Pulmonary artery endothelial cell (primary cell): ENCODE measurements at regions not wholly inside any gene's neighbourhood (a gene's known extent, or its start where the extent isn't known, plus 50 kb on each side); places are given as distances from the start of the nearest gene placed in this dataset.
A peak's percentile ranks its signal among the peaks of the same experiment; 100 is the strongest.

Source experiments
- DNase-seq: peaks from one replicate; pipeline ENCODE4 v3.0.0-alpha.2; 2011; ENCODE audit warnings: low read depth, low spot score

DNA sequence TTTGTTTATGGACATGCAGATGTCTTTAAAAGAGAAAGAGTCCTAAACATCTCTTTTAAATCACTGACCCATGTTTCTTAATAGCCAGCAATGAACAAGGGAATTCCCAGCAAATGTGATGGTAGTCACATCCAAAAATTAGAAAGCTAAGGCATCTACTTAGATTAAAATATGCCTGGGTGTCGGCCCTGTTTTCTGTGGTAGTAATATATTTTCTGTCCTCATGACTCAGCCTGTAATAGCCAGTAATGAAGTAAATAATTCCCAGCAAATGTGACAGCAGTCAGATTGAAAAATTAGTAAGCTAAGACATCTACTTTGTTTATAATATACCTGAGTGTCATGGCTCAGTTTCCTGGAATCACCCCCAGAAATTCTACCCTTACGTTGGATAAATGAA is 60.6 kb upstream of the MYRIP start:
- DNase-seq, result no peak

DNA sequence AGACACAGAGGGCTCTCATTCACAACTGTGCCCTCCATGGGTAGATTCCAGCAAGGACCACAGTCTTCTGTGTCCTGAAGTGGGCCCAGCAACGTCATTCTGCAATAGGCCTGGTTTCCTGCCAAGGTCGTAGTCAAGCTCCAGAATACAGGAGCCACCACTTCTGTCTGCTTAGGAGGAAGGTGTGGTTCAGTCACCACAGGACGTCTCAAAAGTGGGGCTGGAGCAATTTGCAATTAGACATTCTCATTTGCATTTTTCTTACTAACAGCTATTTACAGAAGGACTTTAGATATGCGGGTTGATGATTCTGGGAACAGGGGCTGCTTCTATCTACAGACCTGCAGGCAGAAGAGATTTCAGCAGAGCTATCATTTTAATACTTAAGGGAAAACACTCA is 58.7 kb upstream of the MYRIP start:
- DNase-seq, result no peak

DNA sequence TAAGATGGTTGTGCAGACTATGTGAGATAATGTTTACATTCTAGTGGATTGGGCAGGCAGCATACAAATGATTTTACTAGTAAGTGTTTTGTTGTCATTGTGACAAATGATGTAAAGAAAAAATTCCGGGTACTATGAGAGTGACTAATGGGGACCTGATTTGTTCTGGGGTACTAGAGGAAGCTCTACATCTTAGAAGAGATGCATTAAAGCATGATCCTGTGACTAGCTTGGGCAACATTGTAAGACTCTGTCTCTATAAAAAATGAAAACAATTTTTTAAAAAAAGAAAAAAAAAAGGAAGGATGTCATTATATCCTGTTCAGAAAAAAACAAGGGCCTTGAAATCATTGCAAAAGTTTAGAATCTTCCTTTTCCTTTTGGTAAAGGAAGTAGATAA is 58.1 kb upstream of the MYRIP start:
- DNase-seq, result no peak

DNA sequence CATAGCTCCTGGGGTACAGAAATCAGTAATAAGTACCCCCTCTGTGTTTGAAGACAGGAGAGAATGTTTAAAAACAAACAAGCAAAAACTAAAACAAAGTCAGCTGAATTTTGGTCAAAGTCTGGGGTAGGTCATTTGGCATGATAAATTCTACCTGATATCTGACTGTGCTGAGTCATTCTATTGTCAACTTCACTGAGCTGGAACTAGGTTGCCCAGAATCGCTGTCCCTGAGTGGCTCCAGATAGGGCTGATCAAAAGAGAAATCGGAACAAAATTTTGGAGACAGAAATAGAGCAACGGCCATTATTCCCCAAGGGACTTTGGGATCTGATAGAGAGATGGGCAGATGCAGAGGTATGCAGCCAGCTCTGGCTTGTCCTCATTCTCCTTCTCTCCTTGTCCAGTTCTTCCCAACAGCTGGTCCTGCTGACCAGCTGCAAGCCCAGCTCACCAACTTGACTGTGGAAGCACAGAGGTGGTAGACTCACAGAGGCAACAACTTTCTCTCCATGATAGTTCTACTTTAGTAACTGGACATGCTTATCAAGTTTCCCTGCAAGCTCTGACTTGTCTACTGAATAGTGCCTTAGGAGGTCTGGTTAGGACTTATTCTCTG is 57.3 kb upstream of the MYRIP start:
- DNase-seq, result no peak

DNA sequence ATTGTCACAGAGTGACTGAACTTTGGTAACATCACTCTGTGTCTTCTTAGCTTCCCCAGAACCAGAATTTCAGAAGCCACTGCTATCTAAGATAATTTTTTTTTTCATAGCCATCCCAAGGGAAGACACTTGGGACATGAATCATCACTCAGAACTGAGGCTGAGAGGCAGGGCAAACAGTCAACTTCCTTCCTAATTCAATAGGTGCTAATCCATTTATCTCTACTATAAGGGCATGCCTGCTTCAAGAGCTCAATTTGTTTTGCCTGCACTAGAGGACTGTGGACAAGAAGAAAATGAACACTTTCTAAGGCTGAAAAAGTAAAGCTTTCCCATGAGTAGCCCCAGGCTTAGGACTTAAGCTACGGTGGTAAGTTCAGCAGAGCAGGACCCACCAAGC is 56.7 kb upstream of the MYRIP start:
- no peak for DNase-seq

DNA sequence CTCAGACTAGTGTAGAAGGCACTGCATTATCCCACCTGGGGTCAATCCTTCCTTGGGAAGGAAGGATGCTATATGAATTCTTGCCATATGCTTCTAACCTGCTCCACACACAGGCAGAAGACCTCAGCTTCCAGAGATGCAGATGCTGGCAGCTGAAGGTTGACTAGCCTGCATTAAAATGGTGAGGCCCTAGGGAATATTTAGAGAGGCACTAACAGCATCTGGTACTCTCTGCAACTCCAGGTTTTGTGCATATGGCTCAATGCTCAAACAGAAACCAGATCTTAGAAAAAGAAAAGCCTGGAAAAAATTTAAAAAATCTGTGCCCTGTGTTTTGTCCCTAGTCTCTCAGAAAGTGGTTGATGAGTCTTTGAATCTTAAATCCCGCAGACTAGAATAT is 56.0 kb upstream of the MYRIP start:
- no peak for DNase-seq

DNA sequence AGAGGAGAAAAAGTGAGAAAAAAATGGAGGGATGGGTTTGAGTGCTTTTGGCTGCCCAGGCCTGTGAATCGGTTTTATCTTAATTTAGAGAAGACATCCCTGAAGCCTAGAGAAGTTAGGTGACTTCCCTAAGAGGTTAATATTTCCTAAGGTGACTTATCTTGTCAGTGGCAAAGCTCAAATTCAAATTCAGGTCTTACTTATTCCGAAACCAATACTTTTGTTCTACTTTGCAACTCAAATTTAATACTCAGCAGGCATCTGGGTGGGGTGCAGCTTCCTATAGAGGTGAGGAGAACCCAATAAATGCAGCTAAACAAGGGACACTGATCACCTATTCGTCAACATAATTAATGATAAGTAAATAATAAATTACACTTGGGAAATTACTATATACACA is 54.9 kb upstream of the MYRIP start:
- DNase-seq, result no peak

DNA sequence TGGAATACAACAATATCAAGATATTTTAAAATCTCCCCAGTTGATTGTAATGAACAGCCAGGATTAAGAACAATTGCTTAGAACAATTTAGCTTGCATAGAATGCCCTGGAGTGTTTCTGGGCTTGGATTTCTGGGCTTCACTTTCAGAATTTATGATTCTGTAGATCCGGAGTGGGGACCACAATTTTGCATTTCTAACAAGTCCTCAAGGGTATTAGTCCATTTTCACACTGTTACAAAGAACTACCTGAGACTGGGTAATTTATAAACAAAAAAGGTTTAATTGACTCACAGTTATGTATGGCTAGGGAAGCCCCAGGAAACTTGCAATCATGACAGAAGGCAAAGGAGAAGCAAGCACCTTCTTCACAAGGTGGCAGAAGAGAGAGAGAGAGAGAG is 54.3 kb upstream of the MYRIP start:
- no peak for DNase-seq

DNA sequence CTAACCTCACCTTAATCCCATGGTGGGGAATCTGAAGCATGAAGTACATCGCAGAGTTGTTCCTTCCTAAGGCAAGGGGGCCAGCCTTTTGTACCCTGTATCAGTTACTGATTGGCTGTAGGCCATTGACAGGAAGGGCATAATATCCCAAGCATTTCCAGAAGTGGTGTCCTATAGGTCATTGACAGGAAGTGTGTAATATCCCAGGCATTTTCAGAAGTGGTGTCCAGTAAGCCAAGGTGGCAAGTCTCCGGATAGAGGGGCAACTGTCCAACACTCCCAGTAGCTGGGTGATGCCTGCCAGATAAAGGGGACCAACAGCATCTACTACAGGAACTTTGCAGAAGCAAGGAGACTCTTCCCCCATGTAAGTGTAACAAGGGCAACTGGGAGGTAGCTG is 52.1 kb upstream of the MYRIP start:
- DNase-seq, result peak; percentile 82
